HepG2 (cell line): ENCODE measurements at regions not wholly inside any gene's neighbourhood (a gene's known extent, or its start where the extent isn't known, plus 50 kb on each side); places are given as distances from the start of the nearest gene placed in this dataset.

Experiments
- ATAC-seq: fragments of 200-7000 bp; cut with Tn5 transposase; 3 replicates; pipeline ENCODE4 v1.9.1; 2020; ENCODE audit warnings: mild to moderate bottlenecking, moderate library complexity
- BruUV-seq: library from RNA; stranded (reverse); fragments of 400-500 nt; replicated peaks from 2 replicates; lab custom pipeline; 2021; lab: Mats Ljungman, UMichigan
- CTCF ChIA-PET: fragments of 300-600 bp; formaldehyde crosslinking; extraction: SDS; loops from one replicate; lab custom pipeline; 2021; ENCODE audit warnings: low total read pairs, inconsistent platforms, low intra/inter-chr PET ratio; lab: Yijun Ruan, JAX
- POLR2A ChIA-PET: fragments of 350-600 bp; sonication (Branson Sonifier 250); formaldehyde crosslinking; loops from one replicate; lab custom pipeline; 2020; ENCODE audit warnings: antibody characterized with exemption, inconsistent platforms; lab: Yijun Ruan, JAX
- DNase-seq: peaks from one replicate; pipeline ENCODE4 v3.0.0-alpha.2; 2015; ENCODE audit warnings: low spot score
- FAIRE-seq: peaks from 3 replicates; lab custom pipeline; 2011; peaks lifted over from hg19 to GRCh38; lab: Jason Lieb, UNC
- H2AFZ ChIP-seq: one replicate; pipeline ENCODE4 v1.6.1; 2011; ENCODE audit warnings: low read length, inconsistent platforms
- H3K27ac ChIP-seq: fragments of 300-600 bp; 3 replicates; pipeline ENCODE4 v1.8.0; 2011; ENCODE audit warnings: mixed run types, mild to moderate bottlenecking, mixed read lengths, low read length, inconsistent platforms; ENCODE audit not compliant: insufficient read depth; ENCODE audit errors: extremely low read length
- H3K27me3 ChIP-seq, 2 experiments: fragments of 200-600 bp in 1 of 2; 2 replicates in 1 of 2; 3 replicates in 1 of 2; pipeline versions ENCODE4 v1.6.0 to v1.8.0; 2011; ENCODE audit warnings: low read length in 2 of 2, mild to moderate bottlenecking in 2 of 2, moderate library complexity in 2 of 2, inconsistent platforms in 1 of 2; ENCODE audit not compliant: insufficient read depth in 2 of 2, control insufficient read depth in 1 of 2
- H3K36me3 ChIP-seq, 2 experiments: fragments of 200-600 bp in 1 of 2; replicated peaks in 1 of 2; 2 replicates in 1 of 2; 3 replicates in 1 of 2; pipeline versions ENCODE4 v1.5.1 to v1.8.0; 2011; ENCODE audit warnings: low read length in 2 of 2, inconsistent platforms in 1 of 2; ENCODE audit not compliant: insufficient read depth in 2 of 2, control insufficient read depth in 1 of 2
- H3K4me1 ChIP-seq: 2 replicates; pipeline ENCODE4 v1.5.1; 2012; ENCODE audit warnings: low read length, inconsistent platforms; ENCODE audit not compliant: insufficient read depth
- H3K4me2 ChIP-seq: 2 replicates; pipeline ENCODE4 v1.6.0; 2011; ENCODE audit warnings: low read depth, low read length, inconsistent platforms
- H3K4me3 ChIP-seq, 3 experiments: fragments of 200-600 bp in 1 of 3; sonication (generic), shearing (Covaris generic) in 1 of 3; replicated peaks in 1 of 3; 2 replicates each; pipeline ENCODE4 v1.5.1; 2011 to 2016; ENCODE audit warnings: low read length in 3 of 3, inconsistent platforms in 2 of 3, low read depth in 2 of 3, mild to moderate bottlenecking in 2 of 3, control low read depth in 1 of 3, mixed read lengths in 1 of 3; ENCODE audit not compliant: insufficient read depth in 1 of 3
- H3K79me2 ChIP-seq: one replicate; pipeline ENCODE4 v1.6.1; 2011; ENCODE audit warnings: low read length, inconsistent platforms; ENCODE audit not compliant: insufficient read depth
- H3K9ac ChIP-seq: 2 replicates; pipeline ENCODE4 v1.6.0; 2011; ENCODE audit warnings: mild to moderate bottlenecking, low read depth, low read length, inconsistent platforms; ENCODE audit not compliant: insufficient read depth
- H3K9me3 ChIP-seq: 2 replicates; pipeline ENCODE4 v1.5.1; 2012; ENCODE audit warnings: mild to moderate bottlenecking, low read length
- H4K20me1 ChIP-seq: 2 replicates; pipeline ENCODE4 v1.6.0; 2011; ENCODE audit warnings: inconsistent platforms, mild to moderate bottlenecking, low read length, moderate library complexity; ENCODE audit not compliant: insufficient read depth
- BHLHE40 ChIP-seq: IDR thresholded peaks from 2 replicates; pipeline ENCODE4 v1.6.1; 2011; ENCODE audit warnings: low read length, improper control_type of control experiment
- GPN1 ChIP-seq: sonication (generic); formaldehyde crosslinking; IDR thresholded peaks from 2 replicates; pipeline ENCODE4 v1.5.1; 2020; ENCODE audit warnings: missing genetic modification reagents, borderline replicate concordance
- MZF1 ChIP-seq: sonication (generic); formaldehyde crosslinking; IDR thresholded peaks from 2 replicates; pipeline ENCODE4 v1.8.1; 2023; ENCODE audit warnings: mild to moderate bottlenecking, missing genetic modification reagents, borderline replicate concordance
- RFX5 ChIP-seq: IDR thresholded peaks from 2 replicates; pipeline ENCODE4 v1.6.1; 2011; ENCODE audit warnings: low read depth, low read length, improper control_type of control experiment
- SMC3 ChIP-seq: IDR thresholded peaks from 2 replicates; pipeline ENCODE4 v1.6.1; 2011; ENCODE audit warnings: low read length, improper control_type of control experiment
- ZMYM3 ChIP-seq: sonication (generic); formaldehyde crosslinking; IDR thresholded peaks from 2 replicates; pipeline ENCODE4 v1.5.1; 2020; ENCODE audit warnings: mild to moderate bottlenecking, missing genetic modification reagents
- ZNF350 ChIP-seq: sonication (generic); formaldehyde crosslinking; IDR thresholded peaks from 2 replicates; pipeline ENCODE4 v1.4.0; 2020; ENCODE audit warnings: mild to moderate bottlenecking, low read depth, missing genetic modification reagents, borderline replicate concordance
- ZNF569 ChIP-seq: sonication (generic); formaldehyde crosslinking; IDR thresholded peaks from 2 replicates; pipeline ENCODE4 v1.5.0; 2020; ENCODE audit warnings: mild to moderate bottlenecking, missing genetic modification reagents, moderate library complexity, borderline replicate concordance
- WGBS: methylation state at CpG from one replicate; pipeline ENCODE4 v1.1.6; 2017; ENCODE audit warnings: low lambda C conversion rate; 5-methylcytosine and 5-hydroxymethylcytosine counted together
- in situ Hi-C: cut with HindIII; loops from 2 replicates; pipeline ENCODE4 v1.10.0; 2017; ENCODE audit warnings: low pct_unique_long_range_greater_than_20kb; ENCODE audit not compliant: extremely low pct_ligation_motif_present
- intact Hi-C: fragments of 100-400 bp; cut with micrococcal nuclease; formaldehyde crosslinking; loops from one replicate; pipeline ENCODE4 v1.10.0; 2022; ENCODE audit not compliant: unreplicated experiment
- TF ChIP-seq, protein P1 (sequence below): sonication (generic); formaldehyde crosslinking; IDR thresholded peaks from 2 replicates; pipeline ENCODE4 v1.4.0; 2020; ENCODE audit warnings: low read depth, mild to moderate bottlenecking, missing genetic modification reagents
- TF ChIP-seq, protein P2 (sequence below): sonication (generic); formaldehyde crosslinking; IDR thresholded peaks from 2 replicates; pipeline ENCODE4 v1.8.0; 2023; ENCODE audit warnings: mild to moderate bottlenecking, missing genetic modification reagents
- TF ChIP-seq, protein P3 (sequence below): sonication (generic); formaldehyde crosslinking; IDR thresholded peaks from 2 replicates; pipeline ENCODE4 v1.5.1; 2020; ENCODE audit warnings: mild to moderate bottlenecking, missing genetic modification reagents, moderate library complexity
- TF ChIP-seq, protein P4 (sequence below), 2 experiments: fragments of 450-650 bp in 1 of 2; sonication (generic) in 1 of 2; formaldehyde crosslinking in 1 of 2; IDR thresholded peaks; 2 replicates each; pipeline versions ENCODE4 v1.6.1 to v1.8.0; 2016 to 2022; ENCODE audit warnings: antibody characterized with exemption in 1 of 2, mild to moderate bottlenecking in 1 of 2, missing genetic modification reagents in 1 of 2

DNA sequence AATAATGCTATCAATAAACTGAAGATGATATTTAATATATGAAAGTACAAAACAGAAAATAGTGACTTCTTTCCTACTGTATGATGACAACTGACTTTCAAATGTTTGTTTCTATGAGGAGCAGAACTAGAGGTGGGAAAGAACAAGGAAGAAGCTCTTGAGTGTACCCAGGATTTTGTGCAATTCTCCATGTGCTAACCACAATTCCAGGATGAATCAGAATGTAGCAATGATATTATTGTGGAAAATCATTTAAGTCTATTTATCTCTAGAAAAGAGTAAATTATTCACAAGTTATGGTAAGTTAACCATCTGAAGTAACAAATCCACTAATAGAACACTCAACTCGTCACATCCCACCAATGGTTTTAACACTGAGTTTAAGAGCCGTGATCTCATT lies 324.1 kb upstream of the EMCN start (continued):
- TF ChIP-seq ZNF569 (no peak), SMC3 (no peak)

DNA sequence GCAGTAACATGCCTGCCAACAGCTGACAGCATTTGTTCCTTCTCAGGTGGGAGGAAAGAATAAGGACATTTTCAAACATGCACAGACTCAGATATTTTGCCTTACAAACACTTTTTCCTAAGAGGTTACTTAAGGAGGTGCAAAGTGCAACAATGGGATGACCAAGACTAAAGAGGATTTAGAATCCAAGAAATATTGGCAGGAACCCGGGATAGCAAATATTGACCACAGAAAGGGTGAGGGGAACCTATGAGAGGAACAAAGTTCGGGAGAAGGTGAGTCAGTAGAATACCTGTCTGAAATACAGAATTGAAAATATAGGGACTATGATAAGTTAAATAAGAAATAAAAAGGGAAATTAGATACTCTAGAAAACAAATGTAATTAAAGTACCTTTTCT lies 321.9 kb upstream of the EMCN start:
- H2AFZ ChIP-seq, result no peak overlapping the region
- no peaks in the 10 kb centered on the region for H4K20me1 ChIP-seq
- no TSS peak for BruUV-seq
- no peak overlapping the region for H3K9ac ChIP-seq
- no peaks in the 10 kb centered on the region for H3K27me3 ChIP-seq
- intact Hi-C loops, result no loop called here
- FAIRE-seq, result no peak
- POLR2A ChIA-PET, result no interaction called here
- in situ Hi-C loops, result no loop called here
- no peaks in the 10 kb centered on the region for H3K9me3 ChIP-seq
- DNase-seq, result no peak
- no peak overlapping the region for H3K4me2 ChIP-seq
- H3K27ac ChIP-seq, result no peak overlapping the region
- H3K36me3 ChIP-seq, result no peaks in the 10 kb centered on the region
- H3K79me2 ChIP-seq, result no peaks in the 10 kb centered on the region
- CTCF ChIA-PET, result no interaction called here
- H3K4me3 ChIP-seq, result no peak overlapping the region
- WGBS, result 2% methylated on average over 2 of the region's 2 CpGs
- no peaks in the 10 kb centered on the region for H3K4me1 ChIP-seq
- ATAC-seq, result no peak
- no peak for TF ChIP-seq GPN1 (CRISPR knock-in tag)
- no peak for TF ChIP-seq RFX5
- TF ChIP-seq MZF1 (CRISPR knock-in tag), result no peak
- TF ChIP-seq, protein P1, sequence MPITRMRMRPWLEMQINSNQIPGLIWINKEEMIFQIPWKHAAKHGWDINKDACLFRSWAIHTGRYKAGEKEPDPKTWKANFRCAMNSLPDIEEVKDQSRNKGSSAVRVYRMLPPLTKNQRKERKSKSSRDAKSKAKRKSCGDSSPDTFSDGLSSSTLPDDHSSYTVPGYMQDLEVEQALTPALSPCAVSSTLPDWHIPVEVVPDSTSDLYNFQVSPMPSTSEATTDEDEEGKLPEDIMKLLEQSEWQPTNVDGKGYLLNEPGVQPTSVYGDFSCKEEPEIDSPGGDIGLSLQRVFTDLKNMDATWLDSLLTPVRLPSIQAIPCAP, result no peak
- no peak for TF ChIP-seq ZNF350 (CRISPR knock-in tag)
- TF ChIP-seq, protein P2, sequence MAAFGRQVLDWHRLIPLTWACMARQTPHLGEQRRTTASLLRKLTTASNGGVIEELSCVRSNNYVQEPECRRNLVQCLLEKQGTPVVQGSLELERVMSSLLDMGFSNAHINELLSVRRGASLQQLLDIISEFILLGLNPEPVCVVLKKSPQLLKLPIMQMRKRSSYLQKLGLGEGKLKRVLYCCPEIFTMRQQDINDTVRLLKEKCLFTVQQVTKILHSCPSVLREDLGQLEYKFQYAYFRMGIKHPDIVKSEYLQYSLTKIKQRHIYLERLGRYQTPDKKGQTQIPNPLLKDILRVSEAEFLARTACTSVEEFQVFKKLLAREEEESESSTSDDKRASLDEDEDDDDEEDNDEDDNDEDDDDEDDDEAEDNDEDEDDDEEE, result no peak
- TF ChIP-seq, protein P3, sequence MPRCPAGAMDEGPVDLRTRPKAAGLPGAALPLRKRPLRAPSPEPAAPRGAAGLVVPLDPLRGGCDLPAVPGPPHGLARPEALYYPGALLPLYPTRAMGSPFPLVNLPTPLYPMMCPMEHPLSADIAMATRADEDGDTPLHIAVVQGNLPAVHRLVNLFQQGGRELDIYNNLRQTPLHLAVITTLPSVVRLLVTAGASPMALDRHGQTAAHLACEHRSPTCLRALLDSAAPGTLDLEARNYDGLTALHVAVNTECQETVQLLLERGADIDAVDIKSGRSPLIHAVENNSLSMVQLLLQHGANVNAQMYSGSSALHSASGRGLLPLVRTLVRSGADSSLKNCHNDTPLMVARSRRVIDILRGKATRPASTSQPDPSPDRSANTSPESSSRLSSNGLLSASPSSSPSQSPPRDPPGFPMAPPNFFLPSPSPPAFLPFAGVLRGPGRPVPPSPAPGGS (CRISPR knock-in tag), result no peak
- TF ChIP-seq BHLHE40, result no peak
- TF ChIP-seq, protein P4, sequence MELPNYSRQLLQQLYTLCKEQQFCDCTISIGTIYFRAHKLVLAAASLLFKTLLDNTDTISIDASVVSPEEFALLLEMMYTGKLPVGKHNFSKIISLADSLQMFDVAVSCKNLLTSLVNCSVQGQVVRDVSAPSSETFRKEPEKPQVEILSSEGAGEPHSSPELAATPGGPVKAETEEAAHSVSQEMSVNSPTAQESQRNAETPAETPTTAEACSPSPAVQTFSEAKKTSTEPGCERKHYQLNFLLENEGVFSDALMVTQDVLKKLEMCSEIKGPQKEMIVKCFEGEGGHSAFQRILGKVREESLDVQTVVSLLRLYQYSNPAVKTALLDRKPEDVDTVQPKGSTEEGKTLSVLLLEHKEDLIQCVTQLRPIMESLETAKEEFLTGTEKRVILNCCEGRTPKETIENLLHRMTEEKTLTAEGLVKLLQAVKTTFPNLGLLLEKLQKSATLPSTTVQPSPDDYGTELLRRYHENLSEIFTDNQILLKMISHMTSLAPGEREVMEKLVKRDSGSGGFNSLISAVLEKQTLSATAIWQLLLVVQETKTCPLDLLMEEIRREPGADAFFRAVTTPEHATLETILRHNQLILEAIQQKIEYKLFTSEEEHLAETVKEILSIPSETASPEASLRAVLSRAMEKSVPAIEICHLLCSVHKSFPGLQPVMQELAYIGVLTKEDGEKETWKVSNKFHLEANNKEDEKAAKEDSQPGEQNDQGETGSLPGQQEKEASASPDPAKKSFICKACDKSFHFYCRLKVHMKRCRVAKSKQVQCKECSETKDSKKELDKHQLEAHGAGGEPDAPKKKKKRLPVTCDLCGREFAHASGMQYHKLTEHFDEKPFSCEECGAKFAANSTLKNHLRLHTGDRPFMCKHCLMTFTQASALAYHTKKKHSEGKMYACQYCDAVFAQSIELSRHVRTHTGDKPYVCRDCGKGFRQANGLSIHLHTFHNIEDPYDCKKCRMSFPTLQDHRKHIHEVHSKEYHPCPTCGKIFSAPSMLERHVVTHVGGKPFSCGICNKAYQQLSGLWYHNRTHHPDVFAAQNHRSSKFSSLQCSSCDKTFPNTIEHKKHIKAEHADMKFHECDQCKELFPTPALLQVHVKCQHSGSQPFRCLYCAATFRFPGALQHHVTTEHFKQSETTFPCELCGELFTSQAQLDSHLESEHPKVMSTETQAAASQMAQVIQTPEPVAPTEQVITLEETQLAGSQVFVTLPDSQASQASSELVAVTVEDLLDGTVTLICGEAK (IDR thresholded peaks at IDR 0.05), result no peak
- TF ChIP-seq, protein P4 (CRISPR knock-in tag; IDR thresholded peaks at IDR 0.05), result no peak
- TF ChIP-seq ZMYM3, result no peak
